Parathyroid adenoma (tissue), 2 donors: ENCODE measurements at regions not wholly inside any gene's neighbourhood (a gene's known extent, or its start where the extent isn't known, plus 50 kb on each side); places are given as distances from the start of the nearest gene placed in this dataset.

ENCODE experiments used
- H2AFZ ChIP-seq: fragments of 300-600 bp; sonication (generic); one replicate; pipeline ENCODE4 v1.7.0; 2017; ENCODE audit warnings: antibody characterized with exemption, mild to moderate bottlenecking
- H3K27ac ChIP-seq: fragments of 300-600 bp; sonication (generic); one replicate; pipeline ENCODE4 v1.7.0; 2017
- H3K27me3 ChIP-seq: fragments of 300-600 bp; sonication (generic); one replicate; pipeline ENCODE4 v1.7.0; 2017; ENCODE audit warnings: low read length; ENCODE audit not compliant: control insufficient read depth, insufficient read depth
- H3K36me3 ChIP-seq: fragments of 300-600 bp; sonication (generic); one replicate; pipeline ENCODE4 v1.7.0; 2017; ENCODE audit warnings: low read length; ENCODE audit not compliant: control insufficient read depth, insufficient read depth
- H3K4me1 ChIP-seq: fragments of 300-600 bp; sonication (generic); one replicate; pipeline ENCODE4 v1.7.0; 2017; ENCODE audit warnings: control low read depth
- H3K4me2 ChIP-seq: fragments of 300-600 bp; sonication (generic); one replicate; pipeline ENCODE4 v1.7.0; 2017; ENCODE audit warnings: low read length
- H3K4me3 ChIP-seq: fragments of 300-600 bp; sonication (generic); one replicate; pipeline ENCODE4 v1.7.0; 2017; ENCODE audit warnings: low read depth, low read length
- H3K79me2 ChIP-seq: fragments of 300-600 bp; sonication (generic); one replicate; pipeline ENCODE4 v1.7.0; 2017; ENCODE audit warnings: control low read depth
- H3K9ac ChIP-seq: fragments of 300-600 bp; sonication (generic); one replicate; pipeline ENCODE4 v1.7.0; 2017; ENCODE audit warnings: mild to moderate bottlenecking
- H3K9me3 ChIP-seq: fragments of 300-600 bp; sonication (generic); one replicate; pipeline ENCODE4 v1.7.0; 2017; ENCODE audit warnings: low read length; ENCODE audit not compliant: control insufficient read depth
- CTCF ChIP-seq: fragments of 300-600 bp; sonication (generic); IDR thresholded peaks from one replicate; pipeline ENCODE4 v1.7.0; 2017; ENCODE audit warnings: antibody characterized with exemption, mild to moderate bottlenecking
- donor health status: primary hyperparathyroidism.

GRCh38 chr10:130567436-130567835 is 431.2 kb downstream of the GLRX3 start:
- H3K27me3 ChIP-seq, result no peaks in the 10 kb centered on the region
- H2AFZ ChIP-seq, result no peak overlapping the region

GRCh38 chr10:130568246-130568645 is 432.1 kb downstream of the GLRX3 start:
- Histone ChIP-seq H2AFZ (no peak overlapping the region), H3K27ac (no peak overlapping the region), H3K27me3 (no peaks in the 10 kb centered on the region), H3K4me3 (no peak overlapping the region), H3K9me3 (no peaks in the 10 kb centered on the region), H3K9ac (no peak overlapping the region), H3K4me2 (no peak overlapping the region), H3K36me3 (no peaks in the 10 kb centered on the region), H3K4me1 (no peaks in the 10 kb centered on the region), H3K79me2 (no peaks in the 10 kb centered on the region)
- no peak for TF ChIP-seq CTCF

More at GRCh38 chr10:130567436-130567835, 431.2 kb downstream of the GLRX3 start:
- no peak overlapping the region for H3K27ac ChIP-seq
- H3K36me3 ChIP-seq, result no peaks in the 10 kb centered on the region
- H3K4me1 ChIP-seq, result no peaks in the 10 kb centered on the region
- no peak overlapping the region for H3K4me3 ChIP-seq
- H3K4me2 ChIP-seq, result no peak overlapping the region
- H3K79me2 ChIP-seq, result no peaks in the 10 kb centered on the region
- H3K9me3 ChIP-seq, result no peaks in the 10 kb centered on the region
- H3K9ac ChIP-seq, result no peak overlapping the region
- TF ChIP-seq CTCF, result no peak

GRCh38 chr10:130570074-130570473 is 433.9 kb downstream of the GLRX3 start:
- Histone ChIP-seq H3K27me3 (no peaks in the 10 kb centered on the region), H2AFZ (no peak overlapping the region), H3K4me3 (no peak overlapping the region), H3K9me3 (no peaks in the 10 kb centered on the region), H3K79me2 (no peaks in the 10 kb centered on the region), H3K4me2 (no peak overlapping the region), H3K9ac (no peak overlapping the region), H3K4me1 (no peaks in the 10 kb centered on the region), H3K27ac (no peak overlapping the region), H3K36me3 (no peaks in the 10 kb centered on the region)
- no peak for TF ChIP-seq CTCF

GRCh38 chr10:130571674-130572073 is 435.5 kb downstream of the GLRX3 start:
- Histone ChIP-seq H2AFZ (no peak overlapping the region), H3K9me3 (no peaks in the 10 kb centered on the region), H3K9ac (no peak overlapping the region), H3K4me2 (no peak overlapping the region), H3K4me3 (no peak overlapping the region), H3K27me3 (no peaks in the 10 kb centered on the region), H3K27ac (no peak overlapping the region), H3K36me3 (no peaks in the 10 kb centered on the region), H3K4me1 (no peaks in the 10 kb centered on the region), H3K79me2 (no peaks in the 10 kb centered on the region)
- no peak for TF ChIP-seq CTCF

GRCh38 chr10:130573446-130573845 is 437.3 kb downstream of the GLRX3 start:
- TF ChIP-seq CTCF, result no peak
- H3K4me3 ChIP-seq, result no peak overlapping the region
- H3K9me3 ChIP-seq, result no peaks in the 10 kb centered on the region
- H2AFZ ChIP-seq, result no peak overlapping the region
- no peaks in the 10 kb centered on the region for H3K27me3 ChIP-seq
- no peaks in the 10 kb centered on the region for H3K4me1 ChIP-seq
- H3K79me2 ChIP-seq, result no peaks in the 10 kb centered on the region
- H3K36me3 ChIP-seq, result no peaks in the 10 kb centered on the region
- no peak overlapping the region for H3K27ac ChIP-seq
- no peak overlapping the region for H3K4me2 ChIP-seq
- no peak overlapping the region for H3K9ac ChIP-seq
